ENCODE measurements at regions not wholly inside any gene's neighbourhood (a gene's known extent, or its start where the extent isn't known, plus 50 kb on each side); places are given as distances from the start of the nearest gene placed in this dataset. TPM values are rescaled to one million over a fixed set of nuclear protein-coding genes. Genes with fewer than 3 reads are reported as not detected.
A peak's percentile ranks its signal among the peaks of the same experiment; 100 is the strongest.

DNA sequence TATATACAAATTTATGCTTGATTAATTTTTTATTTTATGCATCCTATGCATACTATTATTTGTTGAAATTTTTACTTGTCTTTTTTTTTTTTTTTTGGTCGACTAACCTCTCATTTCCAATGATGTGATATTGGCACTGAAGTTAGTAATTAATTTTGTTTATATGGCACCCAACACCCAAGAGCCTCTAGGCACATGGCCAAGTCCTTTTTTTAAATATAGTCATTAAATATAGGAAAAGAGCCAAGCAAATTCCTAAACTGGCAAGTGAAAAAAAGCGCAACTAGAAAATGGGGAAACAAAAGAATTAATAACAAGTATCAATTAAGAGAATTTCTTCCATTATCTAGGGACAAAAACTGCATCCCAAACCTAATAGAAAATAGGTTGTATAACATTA lies 85.5 kb upstream of the HS3ST5 start:
- DNase-seq: no peak

DNA sequence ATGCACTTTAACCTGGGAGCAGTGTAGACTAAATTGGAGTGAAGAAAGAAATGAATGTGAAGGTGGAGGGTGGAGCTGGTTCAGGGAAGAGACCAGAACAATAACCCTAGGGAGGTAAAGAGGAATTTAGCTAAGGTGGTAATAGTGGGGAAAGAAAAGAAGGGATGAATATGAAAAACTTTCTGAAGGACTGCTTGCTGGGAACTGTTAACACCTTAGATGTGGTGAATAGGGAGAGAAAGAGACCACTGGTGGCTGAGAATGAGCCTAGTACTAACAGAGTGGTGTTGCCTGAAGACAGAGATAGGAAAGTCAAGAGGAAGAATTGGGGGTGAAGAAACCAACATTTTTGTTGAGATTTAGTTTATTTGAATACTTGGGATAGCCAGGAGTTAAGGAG lies 78.4 kb upstream of the HS3ST5 start:
- no peak for DNase-seq

DNA sequence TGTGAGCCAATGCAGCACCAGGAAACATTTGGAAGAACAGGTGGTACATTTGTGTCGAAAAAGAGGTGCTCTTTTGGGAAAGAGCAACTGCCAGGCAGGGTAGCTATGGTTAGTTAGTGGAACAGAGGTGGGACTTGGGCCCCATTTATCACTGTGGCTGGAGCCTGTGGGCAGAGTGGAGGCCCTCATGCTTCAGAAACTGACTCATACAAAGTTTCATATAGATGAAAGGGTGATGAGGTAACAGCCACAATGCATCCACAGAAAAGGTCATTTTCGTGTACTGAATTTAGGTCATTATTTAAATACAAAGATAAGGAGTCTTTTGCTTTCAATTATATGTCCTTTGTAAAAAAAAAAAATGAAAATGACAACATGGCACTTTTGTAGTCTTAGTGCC lies 76.4 kb upstream of the HS3ST5 start:
- no peak for DNase-seq

DNA sequence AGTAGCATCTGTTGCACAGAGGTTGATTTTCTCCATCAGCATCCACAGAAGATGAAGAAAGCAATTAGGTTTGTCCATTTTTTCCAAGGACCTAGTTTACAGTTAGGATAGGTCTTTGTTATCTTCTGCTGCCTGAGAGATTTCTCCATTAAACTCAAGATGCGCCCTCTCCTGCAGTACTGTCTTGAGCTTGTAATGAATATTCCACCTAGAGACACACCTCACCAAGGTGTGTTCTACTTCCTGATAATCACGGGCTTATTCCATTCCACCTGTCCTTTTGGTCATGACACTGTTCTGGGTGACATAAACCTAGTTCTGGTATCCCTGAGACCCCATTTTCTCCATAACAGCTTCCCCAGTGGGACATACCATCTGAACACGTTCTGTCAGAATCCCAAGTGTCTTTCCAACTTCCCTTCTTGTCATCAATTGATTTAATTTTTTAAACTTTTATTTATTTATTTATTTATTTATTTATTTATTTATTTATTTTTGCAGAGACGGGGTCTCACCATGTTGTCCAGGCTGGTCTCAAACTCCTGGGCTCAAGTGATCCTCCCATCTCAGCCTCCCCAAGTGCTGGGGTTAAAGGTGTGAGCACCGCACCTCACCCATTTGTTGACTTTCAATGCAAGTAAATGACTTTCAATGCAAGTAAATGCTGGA lies 75.6 kb upstream of the HS3ST5 start:
- DNase-seq: no peak

DNA sequence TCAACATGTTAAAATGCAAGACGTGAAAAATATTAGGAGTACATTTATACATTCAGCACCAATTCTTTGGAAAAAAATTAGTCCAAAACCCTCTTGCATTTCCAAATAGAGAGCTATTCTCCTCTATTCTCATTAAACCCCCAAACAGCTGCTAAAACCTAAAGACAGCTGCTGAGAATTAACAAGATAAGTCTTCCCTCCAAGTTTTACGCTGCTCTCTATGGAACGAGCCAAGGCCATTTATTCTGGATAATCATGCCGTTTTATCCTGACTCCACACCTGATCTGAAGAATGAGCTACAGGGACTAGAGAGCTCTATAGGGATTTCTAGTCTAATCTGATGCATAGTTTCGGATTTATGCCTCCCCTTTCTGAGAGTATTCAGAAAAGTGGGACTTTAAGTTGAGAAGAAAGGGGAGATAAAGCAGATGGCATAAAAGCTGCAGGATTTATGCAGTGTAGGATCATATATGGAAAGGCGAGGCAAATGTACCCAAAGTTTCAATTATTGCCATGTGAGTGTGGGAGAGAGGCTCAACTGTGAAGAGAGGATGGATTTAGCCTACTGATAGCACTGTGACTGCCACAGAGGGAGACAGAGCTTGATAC lies 64.7 kb upstream of the HS3ST5 start:
- peak; percentile 77 for DNase-seq

DNA sequence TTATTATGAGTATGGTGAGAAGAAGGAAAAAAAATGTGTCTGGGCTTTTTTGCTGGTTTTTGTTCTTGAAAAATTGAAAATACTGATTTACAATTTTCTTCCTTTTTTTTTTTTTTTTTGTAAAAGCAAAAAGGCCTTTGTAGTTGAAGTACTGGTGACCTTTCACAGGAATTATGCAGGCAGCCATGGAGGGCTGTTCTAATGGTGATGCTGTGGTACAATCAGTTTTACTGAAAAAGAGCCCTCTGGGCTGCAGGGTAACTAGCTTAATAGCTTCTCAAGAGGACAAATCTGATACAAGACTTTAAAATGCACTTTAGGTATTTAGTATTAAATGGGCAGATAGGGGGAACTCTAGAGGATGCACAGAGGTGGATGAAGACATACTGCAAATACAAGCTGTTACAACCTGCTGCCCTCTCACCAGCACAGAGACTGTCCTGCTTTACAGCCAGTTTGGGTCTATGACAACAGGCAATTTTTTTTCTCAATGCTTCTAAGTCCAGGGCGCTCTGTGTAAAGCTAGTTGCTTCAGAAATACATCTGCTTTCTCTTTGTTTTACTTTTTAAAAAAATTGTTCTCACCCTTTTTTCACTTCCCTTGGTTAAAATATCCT lies 61.6 kb upstream of the HS3ST5 start:
- no peak for DNase-seq

DNA sequence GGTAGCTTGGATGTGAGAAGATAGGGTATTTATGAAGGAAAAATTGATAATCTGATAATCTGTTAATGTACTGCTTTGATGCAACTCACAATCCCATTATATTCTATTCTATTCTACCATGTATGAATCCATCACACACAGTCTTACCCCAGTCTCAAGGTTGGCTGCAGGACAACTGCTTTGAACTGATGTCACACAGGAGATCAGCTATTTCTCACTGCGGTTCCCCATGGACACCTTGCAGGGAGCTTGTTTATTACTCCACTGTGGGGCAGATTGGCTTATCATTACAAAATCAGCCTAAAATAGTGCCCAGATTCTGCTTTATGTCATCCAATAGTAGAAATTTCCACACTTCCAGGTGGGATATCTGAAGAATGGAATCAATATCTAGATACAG lies 61.0 kb upstream of the HS3ST5 start:
- DNase-seq: no peak

DNA sequence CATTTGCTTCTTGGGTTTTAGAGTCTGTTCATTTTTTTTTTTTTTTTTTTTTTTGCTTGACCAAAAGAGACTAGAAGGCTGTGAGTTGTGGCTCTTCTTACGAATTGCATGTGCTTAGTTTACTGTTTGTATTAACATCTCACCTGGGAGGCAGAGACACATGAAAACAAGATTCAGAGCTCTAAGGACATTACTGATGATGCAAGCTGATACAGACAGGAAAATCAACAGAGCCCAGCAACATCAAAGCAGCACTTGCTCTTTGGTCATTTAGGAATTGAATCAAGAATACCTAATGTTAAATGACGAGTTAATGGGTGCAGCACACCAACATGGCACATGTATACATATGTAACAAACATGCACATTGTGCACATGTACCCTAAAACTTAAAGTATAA lies 55.7 kb upstream of the HS3ST5 start:
- DNase-seq: no peak

Small RNA genes lying in the stretch of these regions (small RNA-seq; reads per million reads assigned to genes)
- gene AL606845.1 (ENCODE audit: low replicate concordance): not detected
- not detected for gene RNU6-475P (ENCODE audit: low replicate concordance)

Measured in tongue (tissue), 2 donors.